K562 (cell line): ENCODE measurements at regions not wholly inside any gene's neighbourhood (a gene's known extent, or its start where the extent isn't known, plus 50 kb on each side); places are given as distances from the start of the nearest gene placed in this dataset.

Source experiments
- BRF1 ChIP-seq: IDR thresholded peaks from 3 replicates; pipeline ENCODE4 v1.6.1; 2011; ENCODE audit warnings: borderline replicate concordance, mild to moderate bottlenecking; ENCODE audit not compliant: insufficient read length; ENCODE audit errors: extremely low read depth
- EP300 ChIP-seq: IDR thresholded peaks from 2 replicates; pipeline ENCODE4 v1.6.1; 2012; ENCODE audit warnings: low read length, improper control_type of control experiment

DNA sequence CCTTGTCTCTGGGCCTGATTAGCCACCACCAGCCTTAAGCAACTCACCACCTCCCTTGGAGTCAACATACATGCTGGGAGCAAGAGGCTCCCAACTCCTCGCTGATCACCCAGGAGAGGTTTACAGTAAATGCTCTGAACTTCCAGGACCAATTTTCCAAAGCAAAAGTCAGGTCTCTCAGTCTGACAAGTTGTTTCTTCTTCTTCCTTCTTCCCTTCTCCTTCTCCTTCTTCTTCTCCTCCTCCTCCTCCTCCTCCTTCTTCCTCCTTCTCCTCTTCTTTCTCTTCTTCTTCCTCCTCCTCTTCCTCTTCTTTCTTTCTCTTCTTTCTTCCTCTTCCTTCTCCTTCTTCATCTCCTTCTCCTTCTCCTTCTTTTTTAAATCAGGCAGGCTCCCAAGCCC, 148.2 kb downstream of the NECTIN1 start:
- TF ChIP-seq BRF1 (no peak), EP300 (no peak)
